GM12873 (cell line): ENCODE measurements at regions not wholly inside any gene's neighbourhood (a gene's known extent, or its start where the extent isn't known, plus 50 kb on each side); places are given as distances from the start of the nearest gene placed in this dataset.

ENCODE experiments used
- CTCF ChIP-seq: IDR thresholded peaks from 2 replicates; pipeline ENCODE4 v1.5.1; 2012; ENCODE audit warnings: low read depth, mild to moderate bottlenecking, moderate library complexity, low read length, control low read depth; ENCODE audit not compliant: insufficient read depth; ENCODE audit errors: missing control alignments

- no peak for TF ChIP-seq CTCF
These were observed 1876.2 kb downstream of the EFNA5 start for GRCh38 chr5:105794578-105794977.

- no peak for TF ChIP-seq CTCF
These were observed 1881.5 kb downstream of the EFNA5 start for GRCh38 chr5:105789246-105789645.

DNA sequence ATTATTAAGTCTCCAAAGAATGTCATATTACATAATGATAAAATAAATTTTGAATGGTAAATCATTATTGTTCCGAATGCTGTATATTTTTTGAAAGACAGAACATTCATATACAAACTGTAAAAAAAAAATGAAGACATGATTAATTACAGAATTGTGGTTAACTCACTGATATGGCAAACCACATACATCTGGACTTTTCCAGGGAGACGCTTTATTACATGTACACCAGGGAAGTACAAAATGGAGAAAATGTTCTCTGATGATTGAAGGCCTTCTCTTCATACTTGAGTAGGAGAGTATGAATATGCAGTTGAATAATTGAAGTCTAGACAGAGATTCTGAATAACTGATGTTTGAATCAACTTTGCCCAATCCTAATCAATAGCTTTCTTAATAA, 1886.9 kb downstream of the EFNA5 start:
- no peak for TF ChIP-seq CTCF

DNA sequence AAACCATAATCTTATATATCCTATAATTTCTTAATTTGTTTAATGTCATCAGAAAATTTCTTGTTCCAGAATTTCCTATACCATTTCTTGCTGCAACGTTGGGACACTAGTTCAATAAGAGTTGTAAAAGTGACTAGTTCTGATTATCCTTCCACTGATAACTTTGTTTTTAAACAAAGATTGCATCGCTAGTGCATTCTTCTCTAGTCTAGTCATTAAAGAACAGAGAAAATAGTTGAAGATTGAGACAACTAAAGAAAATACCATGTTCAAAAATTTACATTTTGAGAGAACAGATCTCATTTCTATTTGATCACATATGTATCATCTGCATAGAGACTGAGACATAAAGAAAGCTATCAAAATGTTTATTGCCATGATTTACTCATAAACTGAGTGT, 1888.2 kb downstream of the EFNA5 start:
- TF ChIP-seq CTCF = no peak

- no peak for TF ChIP-seq CTCF
These were observed 1897.5 kb downstream of the EFNA5 start for GRCh38 chr5:105773241-105773640.

DNA sequence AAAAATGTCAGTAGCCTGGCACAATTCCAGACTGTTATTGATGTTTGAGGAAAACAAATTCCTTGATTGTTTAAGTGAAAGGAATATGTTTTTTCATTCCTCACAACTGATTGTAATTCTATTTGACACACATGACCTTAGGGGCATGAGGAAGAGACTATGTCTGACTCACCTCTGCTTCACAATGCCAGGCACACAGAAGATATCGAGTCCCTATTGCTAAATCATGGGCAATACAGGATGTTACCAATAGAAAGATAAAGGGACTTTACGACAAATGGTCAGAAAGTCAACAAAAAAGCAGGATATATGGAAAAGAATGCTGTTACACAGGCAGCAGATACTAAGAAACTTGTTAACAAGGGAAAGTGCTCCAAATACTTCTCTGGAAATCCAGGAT, 1903.5 kb downstream of the EFNA5 start:
- no peak for TF ChIP-seq CTCF

DNA sequence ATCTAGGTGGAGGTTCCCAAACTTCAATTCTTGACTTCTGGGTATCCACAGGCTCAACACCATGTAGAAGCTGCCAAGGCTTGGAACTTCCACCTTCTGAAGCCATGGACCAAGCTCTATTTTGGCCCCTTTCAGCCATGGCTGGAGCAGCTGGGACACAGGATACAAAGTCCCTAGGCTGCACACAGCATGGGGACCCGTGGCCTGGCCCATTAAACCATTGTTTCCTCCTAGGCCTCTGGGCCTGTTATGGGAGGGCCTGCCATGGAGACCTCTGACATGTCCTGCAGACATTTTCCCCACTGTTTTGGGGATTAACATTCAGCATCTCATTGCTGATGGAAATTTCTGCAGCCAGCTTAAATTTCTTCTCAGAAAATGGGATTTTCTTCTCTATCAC, 1908.0 kb downstream of the EFNA5 start:
- no peak for TF ChIP-seq CTCF

GRCh38 chr5:105754056-105754455, 1916.7 kb downstream of the EFNA5 start:
- no peak for TF ChIP-seq CTCF
